Kidney (tissue), 13 donors: ENCODE measurements at regions not wholly inside any gene's neighbourhood (a gene's known extent, or its start where the extent isn't known, plus 50 kb on each side); places are given as distances from the start of the nearest gene placed in this dataset.
"Not testable (repeated sequence)": the region's sequence is repeated elsewhere in the genome, so short reads cannot be mapped to it uniquely, and the experiment has no call there.

Experiments used
- DNase-seq, 5 donors: peaks; one replicate each; pipeline ENCODE4 v3.0.0-alpha.2; 2013 to 2020
- FAIRE-seq: peaks from 2 replicates; lab custom pipeline; 2012; peaks lifted over from hg19 to GRCh38; lab: Jason Lieb, UNC
- H3K27ac ChIP-seq, 2 donors: one replicate each; pipeline ENCODE4 v1.7.0; 2013; ENCODE audit warnings: low read depth in 2 of 2, low read length in 2 of 2, inconsistent platforms in 1 of 2
- H3K27me3 ChIP-seq: one replicate; pipeline ENCODE4 v1.7.1; 2013; ENCODE audit warnings: low read length, inconsistent platforms; ENCODE audit not compliant: control insufficient read depth, insufficient read depth
- H3K36me3 ChIP-seq, 3 donors: one replicate each; pipeline versions ENCODE4 v1.7.0 to v1.7.1; 2013; ENCODE audit warnings: low read length in 3 of 3, control low read depth in 1 of 3, inconsistent platforms in 1 of 3; ENCODE audit not compliant: insufficient read depth in 3 of 3, control insufficient read depth in 2 of 3
- H3K4me1 ChIP-seq, 3 donors: one replicate each; pipeline versions ENCODE4 v1.7.0 to v1.7.1; 2013; ENCODE audit warnings: low read length in 3 of 3, inconsistent platforms in 1 of 3, low read depth in 1 of 3; ENCODE audit not compliant: control insufficient read depth in 2 of 3, insufficient read depth in 2 of 3
- H3K4me3 ChIP-seq, 3 donors: one replicate each; pipeline versions ENCODE4 v1.7.0 to v1.8.1; 2013; ENCODE audit warnings: low read length in 3 of 3, control low read depth in 1 of 3, inconsistent platforms in 1 of 3
- H3K9ac ChIP-seq, 3 donors: one replicate each; pipeline versions ENCODE4 v1.7.0 to v1.7.1; 2013; ENCODE audit warnings: low read length in 3 of 3, control low read depth in 1 of 3, inconsistent platforms in 1 of 3
- H3K9me3 ChIP-seq, 3 donors: one replicate each; pipeline versions ENCODE4 v1.7.0 to v1.7.1; 2013; ENCODE audit warnings: low read length in 3 of 3, control low read depth in 1 of 3, inconsistent platforms in 1 of 3; ENCODE audit not compliant: control insufficient read depth in 2 of 3, insufficient read depth in 1 of 3
- intact Hi-C: fragments of 100-400 bp; cut with DNase I; formaldehyde crosslinking; loops from one replicate; pipeline ENCODE4 v1.11.1; 2022
- TF ChIP-seq, protein P1 (sequence below): IDR thresholded peaks from 3 replicates; pipeline ENCODE4 v1.5.1; 2012; ENCODE audit warnings: mild to moderate bottlenecking, moderate library complexity, borderline replicate concordance; ENCODE audit not compliant: insufficient read depth; ENCODE audit errors: extremely low read depth
- donor health status: control.
- donor health status: control.
- donor health status: control.
- donor health status: control.
- donor health status: control.
- donor health status: DM: yes; HTN: yes; CAD: no.
- donor health status: Normal renal cell carcinoma (clear cell type).

DNA sequence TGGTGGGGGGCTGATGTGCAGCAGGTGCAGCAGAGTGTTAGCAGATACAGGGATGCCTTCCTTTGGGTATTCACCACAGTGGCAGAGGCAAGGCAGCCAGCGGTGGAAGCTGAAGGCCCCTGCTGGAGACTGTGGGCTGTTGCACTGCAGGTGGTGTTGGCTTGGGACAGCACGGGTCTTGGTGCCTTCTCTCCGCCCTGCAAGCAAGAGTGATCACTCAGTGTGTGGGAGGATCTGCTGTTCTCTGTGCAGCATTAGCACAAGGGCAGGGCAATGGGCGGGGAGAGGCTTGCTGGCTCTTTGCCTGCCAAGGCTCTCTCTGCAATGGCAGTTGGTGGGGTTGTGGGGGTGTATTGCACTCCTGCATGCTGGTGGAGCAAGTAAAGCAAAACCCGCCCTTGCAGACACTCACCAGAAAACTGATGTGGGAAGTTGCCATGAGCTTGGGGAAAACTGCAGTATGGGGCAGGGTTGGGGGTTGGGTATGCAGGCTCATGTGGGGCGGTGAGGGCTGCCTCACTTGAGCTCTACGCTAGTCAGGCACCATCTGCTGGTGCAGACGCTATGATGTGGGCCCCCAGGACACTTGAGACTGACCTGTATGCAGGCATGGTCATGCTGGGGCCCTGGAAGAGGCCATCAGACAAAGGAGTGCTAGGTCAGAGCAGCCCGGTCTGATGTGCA is 820.8 kb upstream of the GRIA3 start:
- intact Hi-C loops = no loop called here
- H3K27ac ChIP-seq = no peak overlapping the region
- H3K4me3 ChIP-seq = no peak overlapping the region
- no peak overlapping the region for H3K9ac ChIP-seq
- H3K27me3 ChIP-seq = no peaks in the 10 kb centered on the region
- H3K36me3 ChIP-seq = no peaks in the 10 kb centered on the region
- TF ChIP-seq, protein P1, sequence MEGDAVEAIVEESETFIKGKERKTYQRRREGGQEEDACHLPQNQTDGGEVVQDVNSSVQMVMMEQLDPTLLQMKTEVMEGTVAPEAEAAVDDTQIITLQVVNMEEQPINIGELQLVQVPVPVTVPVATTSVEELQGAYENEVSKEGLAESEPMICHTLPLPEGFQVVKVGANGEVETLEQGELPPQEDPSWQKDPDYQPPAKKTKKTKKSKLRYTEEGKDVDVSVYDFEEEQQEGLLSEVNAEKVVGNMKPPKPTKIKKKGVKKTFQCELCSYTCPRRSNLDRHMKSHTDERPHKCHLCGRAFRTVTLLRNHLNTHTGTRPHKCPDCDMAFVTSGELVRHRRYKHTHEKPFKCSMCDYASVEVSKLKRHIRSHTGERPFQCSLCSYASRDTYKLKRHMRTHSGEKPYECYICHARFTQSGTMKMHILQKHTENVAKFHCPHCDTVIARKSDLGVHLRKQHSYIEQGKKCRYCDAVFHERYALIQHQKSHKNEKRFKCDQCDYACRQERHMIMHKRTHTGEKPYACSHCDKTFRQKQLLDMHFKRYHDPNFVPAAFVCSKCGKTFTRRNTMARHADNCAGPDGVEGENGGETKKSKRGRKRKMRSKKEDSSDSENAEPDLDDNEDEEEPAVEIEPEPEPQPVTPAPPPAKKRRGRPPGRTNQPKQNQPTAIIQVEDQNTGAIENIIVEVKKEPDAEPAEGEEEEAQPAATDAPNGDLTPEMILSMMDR = no peak
- no peaks in the 10 kb centered on the region for H3K4me1 ChIP-seq
- DNase-seq (peak in 4 of 5 donors; percentile 11 to 23 (median 16)), FAIRE-seq (no peak)
- no peaks in the 10 kb centered on the region for H3K9me3 ChIP-seq

DNA sequence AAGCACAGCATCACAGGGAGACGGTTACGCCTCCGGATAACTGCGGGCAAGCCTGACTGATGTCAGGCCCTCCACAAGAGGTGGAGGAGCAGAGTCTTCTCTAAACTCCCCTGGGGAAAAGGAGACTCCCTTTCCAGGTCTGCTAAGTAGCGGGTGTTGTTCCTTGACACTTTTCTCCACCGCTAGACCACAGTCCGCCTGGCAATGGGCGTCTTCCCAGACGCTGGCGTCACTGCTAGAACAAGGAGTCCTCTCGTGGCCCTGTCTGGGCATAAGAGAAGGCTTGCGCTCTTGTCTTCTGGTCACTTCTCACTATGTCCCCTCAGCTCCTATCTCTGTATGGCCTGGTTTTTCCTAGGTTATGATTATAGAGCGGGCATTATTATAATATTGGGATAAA is 808.5 kb upstream of the GRIA3 start:
- H3K27ac ChIP-seq, FAIRE-seq, intact Hi-C loops, H3K9me3 ChIP-seq, H3K9ac ChIP-seq, DNase-seq, H3K4me3 ChIP-seq, H3K27me3 ChIP-seq, H3K4me1 ChIP-seq, H3K36me3 ChIP-seq: not testable (repeated sequence)

DNA sequence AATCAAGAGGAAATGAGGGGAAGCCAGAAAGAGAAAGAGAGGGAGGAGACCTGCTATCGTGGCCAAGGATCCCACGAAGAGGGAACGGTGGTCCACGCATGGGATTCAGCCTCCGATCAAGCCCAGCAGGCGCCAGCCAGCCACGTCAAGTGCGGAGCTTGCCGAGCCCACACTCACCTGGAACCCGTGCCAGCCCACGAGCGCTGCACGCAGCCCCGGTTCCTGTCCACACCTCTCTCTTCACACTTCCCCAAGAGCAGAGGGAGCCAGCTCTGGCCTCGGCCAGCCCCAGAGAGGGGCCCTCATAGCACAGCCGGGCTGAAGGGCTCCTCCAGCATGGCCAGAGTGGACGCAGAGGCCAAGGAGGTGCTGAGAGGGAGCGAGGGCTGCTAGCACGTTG is 795.1 kb upstream of the GRIA3 start:
- no peak for DNase-seq
- no peaks in the 10 kb centered on the region for H3K4me1 ChIP-seq
- no peaks in the 10 kb centered on the region for H3K36me3 ChIP-seq
- H3K27me3 ChIP-seq = no peaks in the 10 kb centered on the region
- no peak for FAIRE-seq
- TF ChIP-seq, protein P1 = no peak
- H3K4me3 ChIP-seq = no peak overlapping the region
- no peaks in the 10 kb centered on the region for H3K9me3 ChIP-seq
- no peak overlapping the region for H3K27ac ChIP-seq
- intact Hi-C loops = no loop called here
- H3K9ac ChIP-seq = no peak overlapping the region

DNA sequence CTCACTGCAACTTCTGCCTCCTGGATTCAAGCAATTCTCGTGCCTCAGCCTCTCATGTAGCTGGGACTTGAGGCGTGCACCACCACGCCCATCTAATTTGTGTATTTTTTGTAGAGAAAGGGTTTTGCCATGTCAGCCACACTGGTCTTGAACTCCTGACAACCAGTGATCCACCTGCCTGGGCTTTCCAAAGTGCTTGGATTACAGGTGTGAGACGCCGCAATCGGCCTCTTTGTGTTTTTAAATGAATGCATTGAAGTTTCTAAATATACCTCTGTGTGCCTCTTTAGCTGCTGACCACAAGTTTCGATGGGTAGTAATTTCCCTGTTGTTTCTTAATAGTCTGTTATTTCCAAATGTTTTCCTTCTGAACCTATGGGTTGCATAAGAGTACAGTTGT is 765.3 kb upstream of the GRIA3 start:
- Histone ChIP-seq H3K27ac (no peak overlapping the region), H3K27me3 (no peaks in the 10 kb centered on the region), H3K9ac (no peak overlapping the region), H3K4me3 (no peak overlapping the region), H3K4me1 (no peaks in the 10 kb centered on the region), H3K36me3 (no peaks in the 10 kb centered on the region), H3K9me3 (no peaks in the 10 kb centered on the region)
- TF ChIP-seq, protein P1 = no peak
- intact Hi-C loops = no loop called here
- FAIRE-seq (peak; percentile 80), DNase-seq (no peak)
